GM12878 (cell line): ENCODE measurements at regions not wholly inside any gene's neighbourhood (a gene's known extent, or its start where the extent isn't known, plus 50 kb on each side); places are given as distances from the start of the nearest gene placed in this dataset.

Source experiments
- ATAC-seq: fragments of 200-7000 bp; cut with Tn5 transposase; 3 replicates; pipeline ENCODE4 v1.9.1; 2020; ENCODE audit warnings: mild to moderate bottlenecking, moderate library complexity
- BruUV-seq: library from RNA; stranded (reverse); fragments of 400-500 nt; replicated peaks from 2 replicates; lab custom pipeline; 2021; lab: Mats Ljungman, UMichigan
- CTCF ChIA-PET: fragments of 300-600 bp; sonication (Branson Sonifier 250); formaldehyde crosslinking; extraction: SDS; loops from one replicate; lab custom pipeline; 2021; ENCODE audit warnings: inconsistent platforms; lab: Yijun Ruan, JAX
- POLR2A ChIA-PET: fragments of 350-600 bp; formaldehyde crosslinking; extraction: SDS; loops from one replicate; lab custom pipeline; 2021; ENCODE audit warnings: inconsistent platforms; lab: Charles Lee
- RAD21 ChIA-PET: fragments of 300-600 bp; sonication (Branson Sonifier 250); formaldehyde crosslinking; loops from one replicate; lab custom pipeline; 2023; ENCODE audit warnings: antibody characterized with exemption; ENCODE audit not compliant: unreplicated experiment; lab: Charles Lee
- SMC1A ChIA-PET: fragments of 300-600 bp; sonication (Branson Sonifier 250); formaldehyde crosslinking; loops from one replicate; lab custom pipeline; 2023; ENCODE audit not compliant: unreplicated experiment, uncharacterized antibody; lab: Charles Lee
- DNase-seq: peaks from one replicate; pipeline ENCODE4 v3.0.0-alpha.2; 2011; ENCODE audit warnings: low read depth, low spot score
- FAIRE-seq: peaks from 3 replicates; lab custom pipeline; 2011; peaks lifted over from hg19 to GRCh38; lab: Jason Lieb, UNC
- H2AFZ ChIP-seq: 2 replicates; pipeline ENCODE4 v1.6.0; 2011; ENCODE audit warnings: low read depth, low read length, control low read depth; ENCODE audit not compliant: control insufficient read depth
- H3K27ac ChIP-seq: 2 replicates; pipeline ENCODE4 v1.5.1; 2011; ENCODE audit warnings: control low read depth; ENCODE audit not compliant: control insufficient read depth, insufficient read depth
- H3K27me3 ChIP-seq, 2 experiments: replicated peaks in 1 of 2; 2 replicates each; pipeline versions ENCODE4 v1.6.0 to v1.6.1; 2011; ENCODE audit warnings: low read length in 1 of 2; ENCODE audit not compliant: control insufficient read depth in 2 of 2, insufficient read depth in 2 of 2
- H3K36me3 ChIP-seq, 2 experiments: 2 replicates each; pipeline ENCODE4 v1.5.1; 2011; ENCODE audit warnings: low read length in 1 of 2; ENCODE audit not compliant: control insufficient read depth in 2 of 2, insufficient read depth in 2 of 2
- H3K4me1 ChIP-seq: 2 replicates; pipeline ENCODE4 v1.6.1; 2011; ENCODE audit warnings: mild to moderate bottlenecking, low read length, moderate library complexity, mixed read lengths; ENCODE audit not compliant: control insufficient read depth, insufficient read depth
- H3K4me2 ChIP-seq: 2 replicates; pipeline ENCODE4 v1.6.0; 2011; ENCODE audit warnings: control low read depth; ENCODE audit not compliant: control insufficient read depth, insufficient read depth
- H3K4me3 ChIP-seq: fragments of 200-600 bp; sonication (generic); 2 replicates; pipeline ENCODE4 v1.5.1; 2016
- H3K79me2 ChIP-seq: 2 replicates; pipeline ENCODE4 v1.6.0; 2011; ENCODE audit warnings: low read length; ENCODE audit not compliant: control insufficient read depth, insufficient read depth
- H3K9ac ChIP-seq: 2 replicates; pipeline ENCODE4 v1.8.0; 2011; ENCODE audit warnings: low read length, control low read depth, mixed read lengths; ENCODE audit not compliant: control insufficient read depth, insufficient read depth
- H3K9me3 ChIP-seq: replicated peaks from 3 replicates; pipeline ENCODE4 v1.5.1; 2011; ENCODE audit warnings: mild to moderate bottlenecking, low read length; ENCODE audit not compliant: control insufficient read depth, insufficient read depth
- H4K20me1 ChIP-seq: 2 replicates; pipeline ENCODE4 v1.6.0; 2011; ENCODE audit not compliant: control insufficient read depth, insufficient read depth
- ASH2L ChIP-seq: fragments of 300-600, 200-600 bp; sonication (generic); IDR thresholded peaks from 2 replicates; pipeline ENCODE4 v1.6.1; 2017; ENCODE audit warnings: low read depth, mild to moderate bottlenecking, borderline replicate concordance
- ETV6 ChIP-seq, 2 experiments: fragments of 450-650 bp in 1 of 2; IDR thresholded peaks in 1 of 2; conservative IDR thresholded peaks in 1 of 2; 2 replicates each; pipeline ENCODE4 v1.6.1; 2014; ENCODE audit warnings: antibody characterized with exemption in 1 of 2, borderline replicate concordance in 1 of 2, low read depth in 1 of 2, mild to moderate bottlenecking in 1 of 2, moderate library complexity in 1 of 2
- MTA3 ChIP-seq: IDR thresholded peaks from 2 replicates; pipeline ENCODE4 v1.6.1; 2012; ENCODE audit warnings: low read length, inconsistent platforms, borderline replicate concordance
- MYB ChIP-seq: fragments of 150-350 bp; IDR thresholded peaks from 2 replicates; pipeline ENCODE4 v1.6.1; 2014; ENCODE audit warnings: mild to moderate bottlenecking, low read depth, low read length, borderline replicate concordance
- NKRF ChIP-seq: fragments of 450-650 bp; conservative IDR thresholded peaks from 2 replicates; pipeline ENCODE4 v1.6.1; 2017; ENCODE audit warnings: mild to moderate bottlenecking, moderate library complexity
- NRF1 ChIP-seq: conservative IDR thresholded peaks from 2 replicates; pipeline ENCODE4 v1.6.1; 2011; ENCODE audit warnings: mild to moderate bottlenecking, low read depth, low read length, improper control_type of control experiment
- PBX3 ChIP-seq: IDR thresholded peaks from 2 replicates; pipeline ENCODE4 v1.6.1; 2011; ENCODE audit warnings: mild to moderate bottlenecking, low read depth, low read length, moderate library complexity; ENCODE audit not compliant: insufficient replicate concordance
- ZBTB33 ChIP-seq: fragments of 450-650 bp; IDR thresholded peaks from 2 replicates; pipeline ENCODE4 v1.6.1; 2017; ENCODE audit warnings: mild to moderate bottlenecking
- ZNF384 ChIP-seq: IDR thresholded peaks from 2 replicates; pipeline ENCODE4 v1.6.1; 2012; ENCODE audit warnings: low read depth, mild to moderate bottlenecking, low read length, improper control_type of control experiment, borderline replicate concordance
- ZZZ3 ChIP-seq: IDR thresholded peaks from 2 replicates; pipeline ENCODE4 v1.6.1; 2011; ENCODE audit warnings: low read depth; ENCODE audit not compliant: control insufficient read depth, insufficient read length
- WGBS: methylation state at CpG from one replicate; pipeline ENCODE4 v1.1.6; 2016; ENCODE audit warnings: low lambda C conversion rate; ENCODE audit not compliant: insufficient replicate concordance, insufficient coverage; ENCODE audit errors: missing lambda C conversion rate; 5-methylcytosine and 5-hydroxymethylcytosine counted together
- in situ Hi-C: fragments of 300-500 bp; cut with MboI; formaldehyde crosslinking; loops from 9 replicates; pipeline ENCODE4 v1.14.3; 2018; ENCODE audit warnings: mixed read lengths
- intact Hi-C: fragments of 100-400 bp; cut with micrococcal nuclease; formaldehyde crosslinking; loops from one replicate; pipeline ENCODE4 v1.14.2; 2022; ENCODE audit not compliant: unreplicated experiment

- TF ChIP-seq ASH2L, result no peak
- TF ChIP-seq MTA3, result no peak
- TF ChIP-seq NKRF, result no peak
- no peak for TF ChIP-seq PBX3
- TF ChIP-seq ZNF384, result no peak
- TF ChIP-seq ZBTB33, result no peak
- no peak for TF ChIP-seq ETV6 (conservative IDR thresholded peaks at IDR 0.05 in 1 of 2, IDR thresholded peaks at IDR 0.05 in 1 of 2; ENCODE audit: borderline replicate concordance in 1 of 2, low read depth in 1 of 2)
- TF ChIP-seq NRF1, result no peak
- TF ChIP-seq MYB, result no peak
- TF ChIP-seq ZZZ3, result no peak
- TF ChIP-seq, all 136 proteins: peak for 0
- CTCF ChIA-PET, result no interaction called here
- Histone ChIP-seq H3K36me3 (no peaks in the 10 kb centered on the region), H4K20me1 (no peaks in the 10 kb centered on the region), H2AFZ (no peak overlapping the region), H3K27me3 (no peaks in the 10 kb centered on the region), H3K4me3 (no peak overlapping the region), H3K79me2 (no peaks in the 10 kb centered on the region), H3K4me2 (no peak overlapping the region), H3K27ac (no peak overlapping the region), H3K9me3 (no peaks in the 10 kb centered on the region), H3K9ac (no peak overlapping the region), H3K4me1 (no peaks in the 10 kb centered on the region)
- in situ Hi-C loops, result no loop called here
- BruUV-seq, result no TSS peak
- FAIRE-seq (no peak), ATAC-seq (no peak), DNase-seq (no peak)
- SMC1A ChIA-PET, result interaction anchor here (0.7 kb wide), 1 partner anchor 13 kb away, joined by 3 read pairs; no protein-coding TSS in a partner anchor
- intact Hi-C loops, result no loop called here
- POLR2A ChIA-PET, result no interaction called here
- 0% methylated on average over 1 of the region's 1 CpG for WGBS
- RAD21 ChIA-PET, result no interaction called here
Measured at GRCh38 chr14:43056106-43056505, 1449.4 kb downstream of the LRFN5 start.
